ENCODE measurements at regions not wholly inside any gene's neighbourhood (a gene's known extent, or its start where the extent isn't known, plus 50 kb on each side); places are given as distances from the start of the nearest gene placed in this dataset.

- TF ChIP-seq POLR2A (IDR thresholded peaks at IDR 0.05) = no peak
- no peak for TF ChIP-seq CTCF (IDR thresholded peaks at IDR 0.05)
Measured at GRCh38 chr2:104538077-104538476, 315.8 kb upstream of the POU3F3 start.

Measured in lower leg skin (tissue), 3 donors.